ENCODE measurements at regions not wholly inside any gene's neighbourhood (a gene's known extent, or its start where the extent isn't known, plus 50 kb on each side); places are given as distances from the start of the nearest gene placed in this dataset.
A peak's percentile ranks its signal among the peaks of the same experiment; 100 is the strongest.

- Histone ChIP-seq H2AFZ (ENCODE audit: low read length, unreplicated experiment) (no peak overlapping the region), H3K4me3 (ENCODE audit: low read depth, low read length) (peak overlapping the region; percentile 23; the same call in 1 of the 2 replicates), H3K79me2 (ENCODE audit: control insufficient read depth, insufficient read depth, low read length, unreplicated experiment) (no peaks in the 10 kb centered on the region), H3K4me1 (ENCODE audit: control insufficient read depth, insufficient read depth, low read length, unreplicated experiment) (peaks cover 50% of the 10 kb centered on the region), H3K27ac (ENCODE audit: low read depth, low read length) (peak overlapping the region; percentile 96), H3K36me3 (ENCODE audit: insufficient read depth, low read length) (no peaks in the 10 kb centered on the region), H3K27me3 (ENCODE audit: insufficient read depth, low read length) (no peaks in the 10 kb centered on the region)
Observed at GRCh38 chr2:150141226-150142001, 346.1 kb downstream of the RND3 start.

GRCh38 chr2:150140777-150141176, 346.7 kb downstream of the RND3 start:
- H3K27ac ChIP-seq (ENCODE audit: low read depth, low read length), result peak overlapping the region; percentile 96

GRCh38 chr2:150138587-150138986, 348.9 kb downstream of the RND3 start:
- Histone ChIP-seq H3K4me3 (ENCODE audit: low read depth, low read length) (no peak overlapping the region), H3K79me2 (ENCODE audit: control insufficient read depth, insufficient read depth, low read length, unreplicated experiment) (no peaks in the 10 kb centered on the region), H2AFZ (ENCODE audit: low read length, unreplicated experiment) (no peak overlapping the region), H3K27me3 (ENCODE audit: insufficient read depth, low read length) (no peaks in the 10 kb centered on the region), H3K4me1 (ENCODE audit: control insufficient read depth, insufficient read depth, low read length, unreplicated experiment) (peaks cover 41% of the 10 kb centered on the region), H3K27ac (ENCODE audit: low read depth, low read length) (no peak overlapping the region), H3K36me3 (ENCODE audit: insufficient read depth, low read length) (no peaks in the 10 kb centered on the region)

More at GRCh38 chr2:150140777-150141176, 346.7 kb downstream of the RND3 start:
- no peaks in the 10 kb centered on the region for H3K27me3 ChIP-seq (ENCODE audit: insufficient read depth, low read length)
- H3K4me1 ChIP-seq (ENCODE audit: control insufficient read depth, insufficient read depth, low read length, unreplicated experiment), result peaks cover 50% of the 10 kb centered on the region
- no peaks in the 10 kb centered on the region for H3K36me3 ChIP-seq (ENCODE audit: insufficient read depth, low read length)
- no peak overlapping the region for H3K4me3 ChIP-seq (ENCODE audit: low read depth, low read length)
- no peak overlapping the region for H2AFZ ChIP-seq (ENCODE audit: low read length, unreplicated experiment)
- H3K79me2 ChIP-seq (ENCODE audit: control insufficient read depth, insufficient read depth, low read length, unreplicated experiment), result no peaks in the 10 kb centered on the region

DNA sequence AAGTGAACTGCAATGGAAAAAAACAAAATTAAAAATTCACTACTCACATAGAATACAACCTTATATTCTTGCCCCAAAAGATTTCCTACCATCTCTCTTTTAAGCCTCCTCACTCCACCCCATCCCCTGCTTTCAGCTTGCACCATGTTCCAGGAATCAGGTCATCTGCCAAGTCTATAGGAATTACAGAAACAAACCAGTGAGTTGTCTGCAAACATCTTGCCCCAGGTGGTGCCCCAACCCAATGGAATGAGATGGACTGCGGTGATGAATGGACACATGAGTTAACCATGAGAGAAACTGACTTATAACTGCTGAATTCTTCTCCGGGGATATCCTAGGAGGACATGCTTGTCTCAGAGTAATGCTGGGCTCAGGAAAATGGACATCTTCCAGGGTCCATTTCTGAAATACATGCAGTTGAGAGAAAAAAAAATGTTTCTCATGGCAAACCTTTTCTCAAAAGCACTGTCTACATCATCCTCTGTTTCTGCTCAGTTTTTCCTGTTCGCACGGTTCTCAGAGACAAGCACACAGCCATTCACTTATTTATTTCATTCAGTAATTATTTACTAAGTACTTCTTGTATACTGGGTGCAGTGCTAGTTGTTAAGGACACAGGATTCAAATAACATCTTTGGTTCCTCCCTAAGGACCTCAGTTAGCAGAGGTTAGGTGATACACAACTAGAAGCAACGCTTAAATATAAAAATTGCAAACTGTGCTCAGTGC, 350.0 kb downstream of the RND3 start:
- Histone ChIP-seq H3K27ac (ENCODE audit: low read depth, low read length) (no peak overlapping the region), H3K36me3 (ENCODE audit: insufficient read depth, low read length) (no peaks in the 10 kb centered on the region), H3K27me3 (ENCODE audit: insufficient read depth, low read length) (no peaks in the 10 kb centered on the region), H3K79me2 (ENCODE audit: control insufficient read depth, insufficient read depth, low read length, unreplicated experiment) (no peaks in the 10 kb centered on the region), H2AFZ (ENCODE audit: low read length, unreplicated experiment) (no peak overlapping the region), H3K4me1 (ENCODE audit: control insufficient read depth, insufficient read depth, low read length, unreplicated experiment) (peaks cover 35% of the 10 kb centered on the region), H3K4me3 (ENCODE audit: low read depth, low read length) (no peak overlapping the region)

DNA sequence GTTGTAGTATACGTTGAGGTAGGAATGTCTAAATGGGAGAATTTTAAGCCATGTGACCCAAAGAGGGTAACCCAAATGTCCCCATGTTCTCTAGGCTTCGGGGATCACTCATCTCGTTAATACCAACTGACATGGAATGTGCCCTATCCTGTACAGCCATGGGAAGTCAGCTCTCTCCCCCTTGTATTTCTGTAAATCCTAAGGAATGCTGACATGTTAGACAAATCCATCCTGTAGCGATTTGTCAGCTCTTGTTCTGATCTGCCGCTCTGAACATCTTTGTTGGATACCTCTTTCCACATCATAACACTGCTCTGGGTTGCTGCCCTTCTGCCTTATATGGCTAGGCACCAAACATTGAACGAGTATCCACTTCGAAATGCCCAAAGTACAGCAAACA, 350.6 kb downstream of the RND3 start:
- Histone ChIP-seq H3K27me3 (ENCODE audit: insufficient read depth, low read length) (no peaks in the 10 kb centered on the region), H3K27ac (ENCODE audit: low read depth, low read length) (no peak overlapping the region), H3K79me2 (ENCODE audit: control insufficient read depth, insufficient read depth, low read length, unreplicated experiment) (no peaks in the 10 kb centered on the region), H3K4me1 (ENCODE audit: control insufficient read depth, insufficient read depth, low read length, unreplicated experiment) (peaks cover 29% of the 10 kb centered on the region), H2AFZ (ENCODE audit: low read length, unreplicated experiment) (no peak overlapping the region), H3K36me3 (ENCODE audit: insufficient read depth, low read length) (no peaks in the 10 kb centered on the region), H3K4me3 (ENCODE audit: low read depth, low read length) (no peak overlapping the region)

- Histone ChIP-seq H3K36me3 (ENCODE audit: insufficient read depth, low read length) (no peaks in the 10 kb centered on the region), H3K27me3 (ENCODE audit: insufficient read depth, low read length) (no peaks in the 10 kb centered on the region), H3K4me3 (ENCODE audit: low read depth, low read length) (no peak overlapping the region), H3K27ac (ENCODE audit: low read depth, low read length) (no peak overlapping the region), H3K4me1 (ENCODE audit: control insufficient read depth, insufficient read depth, low read length, unreplicated experiment) (peaks cover 24% of the 10 kb centered on the region), H3K79me2 (ENCODE audit: control insufficient read depth, insufficient read depth, low read length, unreplicated experiment) (no peaks in the 10 kb centered on the region), H2AFZ (ENCODE audit: low read length, unreplicated experiment) (no peak overlapping the region)
Observed at GRCh38 chr2:150136401-150136800, 351.1 kb downstream of the RND3 start.

DNA sequence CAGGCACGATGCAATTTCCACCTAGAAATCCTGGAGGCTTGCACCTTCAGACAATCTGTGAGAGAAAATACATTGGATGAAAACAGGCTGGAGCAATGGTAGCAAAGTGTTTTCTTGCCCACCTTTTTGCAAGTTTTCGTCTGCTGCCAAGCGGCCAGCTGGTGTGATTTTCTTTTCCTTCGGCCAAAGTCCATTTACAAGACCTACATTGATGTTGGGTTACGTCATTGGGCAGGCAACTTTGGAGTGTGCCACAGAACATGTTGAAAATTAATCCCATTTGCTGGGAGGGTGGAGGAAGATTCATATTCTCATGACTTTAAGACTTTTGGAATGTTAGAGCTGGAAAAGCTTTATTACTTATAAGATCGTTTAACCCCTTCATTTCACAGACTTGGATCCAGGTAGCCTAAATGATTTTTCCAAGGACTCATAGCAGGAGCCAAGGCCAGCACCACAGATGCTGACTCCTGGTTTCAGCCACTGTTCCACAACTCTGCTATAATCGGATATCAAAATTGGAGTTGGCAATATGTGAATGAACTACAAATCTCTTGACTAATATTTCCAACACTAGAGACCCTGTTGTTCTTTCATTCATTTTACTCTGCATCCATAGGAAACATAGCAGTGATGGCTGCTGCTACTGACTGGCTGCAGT, 352.1 kb downstream of the RND3 start:
- Histone ChIP-seq H3K27me3 (ENCODE audit: insufficient read depth, low read length) (no peaks in the 10 kb centered on the region), H2AFZ (ENCODE audit: low read length, unreplicated experiment) (no peak overlapping the region), H3K36me3 (ENCODE audit: insufficient read depth, low read length) (no peaks in the 10 kb centered on the region), H3K79me2 (ENCODE audit: control insufficient read depth, insufficient read depth, low read length, unreplicated experiment) (no peaks in the 10 kb centered on the region), H3K4me1 (ENCODE audit: control insufficient read depth, insufficient read depth, low read length, unreplicated experiment) (peaks cover 14% of the 10 kb centered on the region), H3K4me3 (ENCODE audit: low read depth, low read length) (no peak overlapping the region), H3K27ac (ENCODE audit: low read depth, low read length) (no peak overlapping the region)

- Histone ChIP-seq H3K27me3 (ENCODE audit: insufficient read depth, low read length) (no peaks in the 10 kb centered on the region), H3K79me2 (ENCODE audit: control insufficient read depth, insufficient read depth, low read length, unreplicated experiment) (no peaks in the 10 kb centered on the region), H3K36me3 (ENCODE audit: insufficient read depth, low read length) (no peaks in the 10 kb centered on the region), H3K4me1 (ENCODE audit: control insufficient read depth, insufficient read depth, low read length, unreplicated experiment) (peaks cover 14% of the 10 kb centered on the region), H3K4me3 (ENCODE audit: low read depth, low read length) (no peak overlapping the region), H2AFZ (ENCODE audit: low read length, unreplicated experiment) (no peak overlapping the region), H3K27ac (ENCODE audit: low read depth, low read length) (peak overlapping the region; percentile 34; the same call in 1 of the 2 replicates)
Observed at GRCh38 chr2:150134223-150134857, 353.1 kb downstream of the RND3 start.

DNA sequence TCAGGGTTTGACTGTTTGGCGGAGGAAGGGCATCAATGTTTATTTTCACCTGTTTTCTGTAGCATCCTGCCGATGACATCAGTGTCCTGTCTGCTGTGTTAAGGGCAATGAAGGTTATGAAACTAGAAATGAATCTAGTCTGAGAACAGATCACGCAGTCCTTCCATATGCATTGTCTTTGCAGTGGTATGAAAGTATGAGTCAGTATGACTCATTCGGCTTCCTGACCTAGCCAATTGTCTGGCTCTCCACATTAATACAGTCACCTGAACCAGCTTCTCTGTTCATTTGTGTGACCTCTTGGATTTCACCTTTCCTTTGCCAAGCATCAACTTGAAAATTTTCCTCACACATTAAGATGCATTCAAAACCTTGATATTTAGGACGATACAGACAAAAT, 353.8 kb downstream of the RND3 start:
- H3K4me1 ChIP-seq (ENCODE audit: control insufficient read depth, insufficient read depth, low read length, unreplicated experiment), result peaks cover 14% of the 10 kb centered on the region
- peak overlapping the region; percentile 62; the same call in 1 of the 2 replicates for H3K27ac ChIP-seq (ENCODE audit: low read depth, low read length)
- H2AFZ ChIP-seq (ENCODE audit: low read length, unreplicated experiment), result no peak overlapping the region

GRCh38 chr2:150129921-150130575, 357.4 kb downstream of the RND3 start:
- Histone ChIP-seq H3K4me1 (ENCODE audit: control insufficient read depth, insufficient read depth, low read length, unreplicated experiment) (peaks cover 42% of the 10 kb centered on the region), H2AFZ (ENCODE audit: low read length, unreplicated experiment) (no peak overlapping the region), H3K36me3 (ENCODE audit: insufficient read depth, low read length) (no peaks in the 10 kb centered on the region), H3K27me3 (ENCODE audit: insufficient read depth, low read length) (no peaks in the 10 kb centered on the region), H3K79me2 (ENCODE audit: control insufficient read depth, insufficient read depth, low read length, unreplicated experiment) (no peaks in the 10 kb centered on the region), H3K4me3 (ENCODE audit: low read depth, low read length) (no peak overlapping the region), H3K27ac (ENCODE audit: low read depth, low read length) (no peak overlapping the region)

More for the DNA sequence above, 353.8 kb downstream of the RND3 start:
- no peaks in the 10 kb centered on the region for H3K36me3 ChIP-seq (ENCODE audit: insufficient read depth, low read length)
- H3K27me3 ChIP-seq (ENCODE audit: insufficient read depth, low read length), result no peaks in the 10 kb centered on the region
- H3K4me3 ChIP-seq (ENCODE audit: low read depth, low read length), result no peak overlapping the region
- H3K79me2 ChIP-seq (ENCODE audit: control insufficient read depth, insufficient read depth, low read length, unreplicated experiment), result no peaks in the 10 kb centered on the region

Measured in ACC112 (cell line).